ENCODE measurements at regions not wholly inside any gene's neighbourhood (a gene's known extent, or its start where the extent isn't known, plus 50 kb on each side); places are given as distances from the start of the nearest gene placed in this dataset.

DNA sequence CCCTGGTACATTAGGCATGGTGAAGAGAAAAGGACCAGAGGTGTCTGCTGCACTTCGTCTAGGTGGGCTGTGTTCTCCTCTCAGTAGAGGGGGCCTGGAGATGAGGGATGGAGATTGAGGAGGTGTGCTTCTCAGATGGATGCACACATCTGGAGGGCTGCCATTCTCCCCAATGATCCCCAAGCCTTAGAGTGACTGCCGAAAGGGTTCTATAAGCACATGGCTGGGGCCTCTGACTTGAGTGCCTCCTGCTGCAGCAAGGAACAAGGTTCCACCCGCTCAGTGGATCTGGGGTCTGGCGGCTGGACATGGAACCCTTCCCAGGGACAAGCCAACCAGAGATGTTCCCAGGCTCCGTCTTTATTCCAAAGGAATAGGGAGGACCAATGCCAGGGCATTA is 66.8 kb downstream of the CPN2 start:
- H3K36me3 Mint-ChIP-seq (ENCODE audit: low read depth) = no peaks in the 10 kb centered on the region
- H3K27me3 Mint-ChIP-seq = peaks cover 8% of the 10 kb centered on the region
- no peak overlapping the region for H3K27ac Mint-ChIP-seq
- no peaks in the 10 kb centered on the region for H3K9me3 Mint-ChIP-seq
- H3K4me3 Mint-ChIP-seq = no peak overlapping the region
- H3K4me1 Mint-ChIP-seq (ENCODE audit: low read depth) = no peaks in the 10 kb centered on the region

DNA sequence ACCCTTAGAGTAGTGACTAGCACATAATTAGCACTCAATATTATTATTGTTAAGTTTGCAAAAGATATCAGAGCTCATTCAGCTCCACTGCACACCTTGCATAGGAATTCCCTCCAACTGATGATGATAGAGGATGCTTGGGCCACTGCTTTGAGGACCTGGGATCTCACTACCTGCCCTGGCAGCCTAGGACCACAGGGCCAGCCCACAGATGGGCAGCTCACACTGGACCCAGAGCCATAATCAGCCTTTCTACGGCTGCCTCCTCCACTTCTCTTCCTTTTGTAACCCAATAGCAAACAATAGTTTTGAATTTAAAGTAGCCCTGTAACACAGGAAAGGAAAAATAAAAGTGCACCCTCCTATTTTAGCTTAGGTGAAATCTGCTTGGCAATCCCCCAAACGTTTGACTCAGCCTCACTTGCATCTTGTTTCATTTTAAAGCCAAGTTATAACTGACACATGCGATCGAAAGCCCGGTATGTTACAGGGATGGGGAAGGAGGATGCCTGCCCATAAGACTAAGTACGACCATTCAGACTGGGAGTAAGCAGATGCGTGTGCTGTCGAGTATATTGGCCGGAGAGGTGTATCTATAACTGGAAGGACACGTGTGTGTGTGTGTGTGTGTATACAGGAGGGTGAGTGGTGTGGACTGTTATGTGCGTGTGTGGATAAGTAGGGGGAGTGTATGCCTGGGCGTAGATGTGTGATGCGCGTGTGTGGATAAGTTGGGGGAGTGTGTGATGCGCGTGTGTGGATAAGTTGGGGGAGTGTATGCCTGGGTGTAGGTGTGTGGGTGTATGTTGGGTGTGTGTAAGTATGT is 65.9 kb downstream of the CPN2 start:
- Mint-ChIP-seq H3K36me3 (ENCODE audit: low read depth) (no peaks in the 10 kb centered on the region), H3K27ac (no peak overlapping the region), H3K27me3 (peaks cover 11% of the 10 kb centered on the region), H3K9me3 (no peaks in the 10 kb centered on the region), H3K4me1 (ENCODE audit: low read depth) (no peaks in the 10 kb centered on the region), H3K4me3 (no peak overlapping the region)

DNA sequence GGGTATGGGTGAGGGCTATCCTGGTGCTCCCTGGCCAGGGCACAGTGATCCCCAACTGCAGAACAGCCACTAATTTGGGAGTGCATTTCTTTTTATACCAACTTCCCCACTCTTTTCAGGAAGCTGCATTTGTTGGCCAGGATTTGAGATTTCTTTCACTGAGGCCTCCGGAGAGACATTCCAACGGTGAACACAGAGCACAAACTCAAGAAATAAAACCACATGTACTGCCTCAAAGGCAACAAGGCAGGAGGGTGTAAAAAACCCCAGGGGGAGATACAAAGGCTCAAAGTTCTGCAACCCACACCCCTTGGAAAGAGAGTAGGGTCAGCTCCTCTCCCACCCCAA is 65.3 kb downstream of the CPN2 start:
- Mint-ChIP-seq H3K27me3 (peaks cover 8% of the 10 kb centered on the region), H3K4me3 (no peak overlapping the region), H3K4me1 (ENCODE audit: low read depth) (no peaks in the 10 kb centered on the region), H3K36me3 (ENCODE audit: low read depth) (no peaks in the 10 kb centered on the region), H3K27ac (no peak overlapping the region), H3K9me3 (no peaks in the 10 kb centered on the region)

DNA sequence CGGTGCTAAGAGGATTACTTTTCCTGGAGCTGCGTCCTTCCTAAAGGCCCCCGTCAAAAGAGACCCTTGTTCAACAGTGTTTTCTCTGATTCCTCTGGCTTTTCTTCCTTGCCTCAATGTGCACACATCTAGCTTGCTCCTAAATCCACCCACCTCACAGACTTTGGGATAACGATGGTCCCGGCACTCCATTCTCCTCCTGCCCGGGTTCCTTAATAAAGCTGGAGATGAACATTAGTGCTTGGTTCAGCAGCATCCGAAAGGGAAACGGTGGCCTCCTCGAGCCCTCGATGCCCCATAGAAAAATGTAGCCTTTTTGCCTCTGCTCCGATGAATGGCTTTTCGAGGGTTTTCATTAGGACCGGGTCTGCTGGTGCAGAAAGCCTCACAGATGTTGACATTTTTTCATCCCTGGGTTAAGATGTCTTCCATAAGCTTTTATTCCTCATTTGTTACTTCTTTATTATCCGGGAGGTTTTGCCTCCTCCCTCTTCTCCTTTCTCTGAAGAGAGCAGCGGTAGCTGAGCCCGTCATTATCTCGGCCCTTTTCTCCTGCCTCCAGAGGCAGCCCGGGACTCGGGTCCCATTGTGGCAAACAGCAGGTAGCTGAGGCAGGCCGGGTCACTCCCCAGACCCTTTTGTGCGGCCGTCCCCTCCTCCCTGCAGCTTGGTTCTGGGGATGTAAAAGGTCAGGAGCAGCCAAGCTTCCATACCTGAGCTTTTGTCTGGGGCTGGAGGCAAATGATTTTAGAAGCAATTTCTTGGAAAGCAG is 64.6 kb downstream of the CPN2 start:
- Mint-ChIP-seq H3K27me3 (peaks cover 13% of the 10 kb centered on the region), H3K27ac (no peak overlapping the region), H3K9me3 (no peaks in the 10 kb centered on the region), H3K4me3 (no peak overlapping the region), H3K36me3 (ENCODE audit: low read depth) (no peaks in the 10 kb centered on the region), H3K4me1 (ENCODE audit: low read depth) (no peaks in the 10 kb centered on the region)

DNA sequence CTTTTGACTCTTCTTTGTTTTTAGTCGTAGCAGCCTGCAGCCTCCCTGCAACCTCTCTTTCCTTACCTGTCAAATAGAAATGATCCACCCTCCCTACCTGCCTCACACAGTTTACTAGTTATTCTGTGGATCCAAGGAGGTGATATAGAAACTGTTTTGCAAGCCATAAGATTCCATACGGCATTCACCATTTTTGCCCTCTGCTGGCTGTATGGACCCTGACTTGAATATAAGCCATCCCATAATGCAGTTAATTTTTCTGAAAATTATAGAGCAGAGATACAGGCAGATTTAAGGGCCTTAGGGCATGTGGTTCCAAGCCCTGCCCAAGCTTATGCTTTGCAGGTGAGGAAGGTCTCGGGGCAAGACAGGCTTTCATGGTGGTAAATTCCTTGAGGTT is 63.8 kb downstream of the CPN2 start:
- Mint-ChIP-seq H3K4me3 (no peak overlapping the region), H3K27ac (no peak overlapping the region), H3K4me1 (ENCODE audit: low read depth) (no peaks in the 10 kb centered on the region)

DNA sequence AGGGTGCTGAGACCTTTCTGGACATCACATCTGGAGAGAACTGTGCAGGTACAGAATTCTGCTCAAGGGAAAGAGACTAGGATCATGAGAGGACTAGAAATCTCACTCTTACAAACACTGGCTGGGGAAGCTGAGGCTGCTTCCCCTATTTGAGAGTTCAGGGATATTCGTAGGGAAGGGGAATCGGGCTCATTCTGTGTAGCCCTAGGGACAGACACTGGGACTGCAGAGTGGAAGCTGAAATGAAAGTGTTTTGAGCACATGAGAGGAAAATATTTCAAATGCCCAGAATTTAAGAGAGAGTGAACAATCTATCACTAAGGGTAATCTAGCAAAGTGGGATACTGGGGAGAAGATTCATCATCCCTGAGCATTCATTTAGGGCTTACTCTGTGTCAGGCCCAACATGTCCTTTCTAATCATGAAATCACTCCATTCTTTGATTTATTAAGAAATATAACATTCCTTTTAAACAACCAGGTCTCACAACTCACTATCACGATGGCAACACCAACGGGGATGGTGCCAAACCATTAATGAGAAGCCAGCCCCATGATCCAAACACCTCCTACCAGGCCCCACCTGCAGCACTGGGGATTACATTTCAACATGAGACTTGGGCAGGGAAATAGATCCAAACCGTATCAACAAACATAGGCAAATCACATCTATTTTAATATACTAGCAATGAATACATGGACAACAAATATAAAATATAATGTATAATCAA is 63.0 kb downstream of the CPN2 start:
- Mint-ChIP-seq H3K9me3 (no peaks in the 10 kb centered on the region), H3K36me3 (ENCODE audit: low read depth) (no peaks in the 10 kb centered on the region), H3K27ac (no peak overlapping the region), H3K27me3 (peaks cover 16% of the 10 kb centered on the region), H3K4me1 (ENCODE audit: low read depth) (no peaks in the 10 kb centered on the region), H3K4me3 (no peak overlapping the region)

More for the DNA sequence above, 63.8 kb downstream of the CPN2 start:
- Mint-ChIP-seq H3K9me3 (no peaks in the 10 kb centered on the region), H3K36me3 (ENCODE audit: low read depth) (no peaks in the 10 kb centered on the region), H3K27me3 (peaks cover 16% of the 10 kb centered on the region)

Data from stimulated activated naive CD8-positive, alpha-beta T cell treated with anti-CD3 and anti-CD28 coated beads, Interleukin-15, Interleukin-2, amounts not matched to agents 100 ng/mL and 50 ng/mL, for 24 hours (primary cell).